H1 (cell line): ENCODE measurements at regions not wholly inside any gene's neighbourhood (a gene's known extent, or its start where the extent isn't known, plus 50 kb on each side); places are given as distances from the start of the nearest gene placed in this dataset.

Experiments
- CBX8 ChIP-seq: fragments of 300-800, 300-1000 bp; sonication (generic); IDR thresholded peaks from 2 replicates; pipeline ENCODE4 v1.7.1; 2016; ENCODE audit warnings: low read depth, low read length, borderline replicate concordance
- GTF2F1 ChIP-seq: IDR thresholded peaks from 2 replicates; pipeline ENCODE4 v1.6.1; 2012; ENCODE audit warnings: low read depth, low read length, improper control_type of control experiment, borderline replicate concordance
- NANOG ChIP-seq: IDR thresholded peaks from 2 replicates; pipeline ENCODE4 v1.6.1; 2011; ENCODE audit warnings: low read length, low read depth, mild to moderate bottlenecking, inconsistent platforms; ENCODE audit not compliant: insufficient read depth, poor library complexity, severe bottlenecking
- USF2 ChIP-seq: IDR thresholded peaks from 2 replicates; pipeline ENCODE4 v1.6.1; 2011; ENCODE audit warnings: low read length, improper control_type of control experiment

GRCh38 chr10:7033031-7033430 lies 377.8 kb downstream of the SFMBT2 start (continued):
- TF ChIP-seq NANOG (no peak), GTF2F1 (no peak), USF2 (no peak), CBX8 (no peak)
